Erythroblast (primary cell): ENCODE measurements at regions not wholly inside any gene's neighbourhood (a gene's known extent, or its start where the extent isn't known, plus 50 kb on each side); places are given as distances from the start of the nearest gene placed in this dataset.

ENCODE experiments used
- GATA1 ChIP-seq: IDR thresholded peaks from 2 replicates; pipeline ENCODE4 v1.6.1; 2011; ENCODE audit warnings: low read depth, mild to moderate bottlenecking, control low read depth, low read length, moderate library complexity
- POLR2A ChIP-seq: IDR thresholded peaks from 2 replicates; pipeline ENCODE4 v1.6.1; 2011; ENCODE audit warnings: mild to moderate bottlenecking, low read length

GRCh38 chr5:57340681-57341080 is 141.9 kb downstream of the ACTBL2 start:
- TF ChIP-seq POLR2A (no peak), GATA1 (no peak)
